ENCODE measurements at regions not wholly inside any gene's neighbourhood (a gene's known extent, or its start where the extent isn't known, plus 50 kb on each side); places are given as distances from the start of the nearest gene placed in this dataset.
A peak's percentile ranks its signal among the peaks of the same experiment; 100 is the strongest.

DNA sequence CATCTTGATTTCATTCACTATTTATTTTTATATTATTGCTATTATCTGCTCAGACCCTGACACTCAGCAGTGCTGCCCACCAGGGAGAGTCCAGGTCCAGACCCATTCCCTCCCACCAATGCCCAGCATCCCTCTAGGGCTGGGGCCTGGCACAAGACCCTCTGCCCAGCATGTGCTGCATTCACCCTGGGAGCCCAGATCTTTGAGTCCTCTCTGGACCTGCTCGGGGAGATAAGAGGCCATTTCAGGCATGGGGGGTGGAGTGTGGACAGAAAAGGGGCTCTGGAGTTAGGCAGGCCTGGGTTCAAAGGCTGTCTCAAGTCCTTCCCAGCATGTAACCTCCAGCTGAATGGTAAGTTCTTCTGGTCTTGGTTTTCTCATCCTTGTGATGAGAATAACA is 209.6 kb downstream of the CYP26B1 start:
- DNase-seq (ENCODE audit: low read depth): no peak

DNA sequence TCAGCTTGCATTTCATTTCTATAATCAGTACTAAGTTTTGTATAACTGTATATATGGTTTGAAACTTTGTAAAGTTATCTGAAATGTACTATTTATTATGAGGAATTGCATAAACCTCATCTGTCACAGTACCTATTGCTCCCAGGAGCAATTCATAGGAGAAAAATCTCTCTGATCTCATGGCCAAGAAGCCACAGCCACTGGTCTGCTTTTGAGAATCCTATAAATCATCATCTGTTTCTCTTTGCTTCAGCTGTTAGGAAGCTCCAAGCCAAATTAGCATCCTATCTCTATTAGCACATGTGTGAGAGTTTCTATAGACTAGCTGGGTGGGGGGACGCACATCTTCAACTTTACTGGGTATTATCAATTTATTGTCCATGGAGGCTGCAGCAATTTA is 210.3 kb downstream of the CYP26B1 start:
- no peak for DNase-seq (ENCODE audit: low read depth)

DNA sequence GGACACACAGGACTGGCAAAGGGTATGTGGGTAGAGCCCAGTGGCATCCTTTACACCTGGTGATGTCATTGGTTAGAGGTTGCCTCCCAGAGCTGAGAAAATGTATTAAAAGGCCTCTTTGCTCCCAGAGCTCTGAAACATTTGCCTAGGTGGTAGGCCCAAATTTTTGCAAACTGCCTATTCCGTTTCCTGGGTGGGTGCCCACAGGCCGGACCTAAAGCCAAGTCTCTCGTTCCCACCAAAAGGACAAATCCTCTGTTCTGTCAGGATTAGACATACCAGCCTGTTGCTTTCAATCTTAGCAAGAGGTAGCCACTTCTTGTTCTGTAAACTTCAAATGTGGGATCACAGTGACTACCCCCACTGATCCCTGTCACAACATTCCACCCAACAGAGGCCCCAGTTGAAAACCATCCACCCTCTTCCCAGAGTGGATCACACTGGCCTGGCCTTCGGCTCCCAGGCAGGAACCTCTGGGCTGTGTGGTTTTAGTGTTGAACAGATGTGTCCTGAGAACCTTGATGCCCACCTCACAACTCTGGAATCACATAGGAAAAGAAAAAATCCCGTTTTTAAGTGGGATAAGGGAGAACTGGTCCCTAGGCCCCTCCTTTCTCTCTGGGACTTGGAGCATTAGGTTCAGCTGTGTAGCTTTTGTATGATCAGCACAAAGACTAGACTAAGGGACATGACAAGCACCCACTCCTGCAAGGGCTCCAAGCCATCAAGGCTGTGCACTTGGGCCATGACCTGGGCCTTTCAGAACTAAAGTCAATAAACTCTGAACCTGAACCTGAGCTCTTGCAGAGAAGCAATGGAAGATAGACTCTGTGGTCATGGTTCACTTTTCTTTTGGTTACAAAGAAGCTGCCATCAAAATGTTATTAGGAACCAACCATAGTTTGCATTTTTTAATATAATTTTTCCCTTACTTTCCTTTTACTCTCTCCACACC is 211.3 kb downstream of the CYP26B1 start:
- DNase-seq (ENCODE audit: low read depth): no peak

DNA sequence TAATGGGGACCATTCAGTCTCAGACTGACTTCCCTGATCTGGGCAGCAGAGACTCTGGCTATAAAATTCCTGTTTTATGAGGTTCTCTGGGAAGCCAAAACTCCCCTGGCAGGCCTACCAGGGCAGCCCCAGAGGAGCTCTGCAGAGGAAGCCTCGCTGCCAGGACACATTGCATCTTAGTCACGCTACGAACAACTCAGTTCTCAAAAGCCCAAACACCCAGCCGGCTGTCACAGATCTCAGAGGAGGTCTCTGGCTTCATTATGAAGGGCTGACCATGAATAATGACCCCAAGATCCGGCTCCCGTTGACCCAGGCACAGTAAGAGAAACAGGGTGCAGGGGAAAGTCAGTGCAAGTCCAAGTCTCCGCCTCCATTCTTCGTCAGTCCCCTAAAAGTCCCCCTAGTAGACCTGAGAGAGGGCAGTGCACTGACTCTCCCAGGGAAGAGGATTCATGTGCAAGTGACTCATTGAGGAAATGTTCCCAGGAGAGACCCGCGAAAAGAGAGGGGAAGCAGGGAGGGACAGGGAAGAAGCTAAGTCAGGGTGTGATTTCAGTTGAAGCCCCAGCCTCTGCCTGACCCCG is 212.3 kb downstream of the CYP26B1 start:
- DNase-seq (ENCODE audit: low read depth): peak; percentile 90

DNA sequence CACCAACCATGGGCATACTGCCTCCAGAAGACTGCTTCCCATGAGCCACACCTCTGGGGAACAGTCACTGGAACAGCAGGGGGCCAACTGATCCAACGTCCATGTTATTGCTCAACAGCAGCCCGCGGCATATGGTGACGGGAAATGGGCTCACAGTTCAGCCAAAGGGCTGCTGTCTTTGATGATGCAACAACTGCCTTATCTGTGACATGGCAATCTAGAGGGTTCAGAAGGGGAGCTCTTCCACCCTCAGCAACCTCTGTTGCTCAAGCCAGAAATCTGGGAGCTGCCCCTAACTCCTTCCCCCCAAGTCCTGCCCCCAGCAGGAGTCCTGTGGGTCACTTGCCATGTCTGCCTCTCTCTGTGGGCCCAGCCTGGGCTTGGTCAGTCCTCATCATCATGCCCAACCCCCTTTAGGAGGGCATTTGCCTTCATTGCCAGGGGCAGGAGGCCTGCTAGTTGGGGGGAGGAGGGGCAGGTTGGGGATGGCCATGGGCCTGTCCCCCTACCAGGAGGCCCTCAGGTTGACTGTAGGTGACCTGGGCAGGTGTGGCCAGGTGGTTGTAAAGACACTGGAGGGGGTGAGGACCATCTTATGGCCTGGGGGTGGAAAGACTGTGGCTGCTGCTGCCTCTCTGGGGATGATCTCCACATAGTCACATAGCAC is 212.9 kb downstream of the CYP26B1 start:
- DNase-seq (ENCODE audit: low read depth): peak; percentile 65

DNA sequence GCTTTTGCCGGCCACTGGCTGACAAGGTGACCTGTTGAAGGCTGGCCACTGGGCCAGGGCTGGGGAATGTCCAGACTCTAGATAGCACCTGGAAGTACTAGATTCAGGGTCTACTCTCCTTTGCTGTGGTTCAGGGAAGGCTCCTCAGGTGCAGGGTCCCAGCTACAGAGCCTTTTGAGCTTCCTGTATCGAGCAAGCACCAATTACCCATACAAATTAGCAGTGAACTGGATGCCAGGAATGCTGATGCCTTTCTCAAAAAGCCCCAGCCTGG is 213.4 kb downstream of the CYP26B1 start:
- DNase-seq (ENCODE audit: low read depth): no peak

DNA sequence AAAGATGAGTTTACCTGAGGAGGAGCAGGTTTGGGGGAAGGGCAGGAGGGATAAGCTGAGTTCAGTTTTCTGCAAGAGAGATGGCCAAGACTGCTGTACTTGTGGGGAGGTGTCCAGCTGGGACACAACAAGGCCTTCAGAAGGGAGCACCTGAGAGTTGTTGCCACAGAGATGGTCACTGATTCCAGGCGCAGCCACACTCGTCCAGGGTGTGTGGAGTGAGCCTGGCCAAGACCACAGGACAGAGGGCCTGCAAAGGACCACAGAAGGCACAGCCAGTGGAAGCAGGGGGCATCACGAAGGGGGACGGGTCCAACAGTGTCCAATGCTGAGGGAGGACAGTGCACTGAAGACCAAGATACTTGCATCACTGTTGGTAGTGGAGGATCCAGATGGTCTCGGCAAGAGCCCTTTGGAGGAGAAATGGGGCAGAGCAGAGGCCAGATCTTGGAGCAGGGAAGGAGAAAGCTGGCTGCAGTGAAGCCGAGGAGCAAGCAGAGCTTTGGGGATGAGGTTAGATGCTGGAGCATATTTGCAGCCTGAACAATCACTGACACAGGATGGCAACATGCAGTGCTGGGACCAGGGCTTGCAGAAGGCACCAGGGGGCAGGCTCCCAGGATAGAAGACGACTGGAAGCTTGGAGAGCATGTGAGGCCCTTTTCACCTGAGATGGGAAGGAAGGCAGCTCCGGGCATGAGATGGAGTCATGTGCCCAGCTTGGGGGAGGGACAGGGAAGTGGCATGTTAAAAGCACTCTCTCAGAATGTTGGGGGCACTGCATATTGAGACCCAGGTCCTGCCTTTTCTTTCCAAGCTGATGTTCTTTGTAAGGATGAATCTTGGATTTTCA is 214.0 kb downstream of the CYP26B1 start:
- DNase-seq (ENCODE audit: low read depth): peak; percentile 67

DNA sequence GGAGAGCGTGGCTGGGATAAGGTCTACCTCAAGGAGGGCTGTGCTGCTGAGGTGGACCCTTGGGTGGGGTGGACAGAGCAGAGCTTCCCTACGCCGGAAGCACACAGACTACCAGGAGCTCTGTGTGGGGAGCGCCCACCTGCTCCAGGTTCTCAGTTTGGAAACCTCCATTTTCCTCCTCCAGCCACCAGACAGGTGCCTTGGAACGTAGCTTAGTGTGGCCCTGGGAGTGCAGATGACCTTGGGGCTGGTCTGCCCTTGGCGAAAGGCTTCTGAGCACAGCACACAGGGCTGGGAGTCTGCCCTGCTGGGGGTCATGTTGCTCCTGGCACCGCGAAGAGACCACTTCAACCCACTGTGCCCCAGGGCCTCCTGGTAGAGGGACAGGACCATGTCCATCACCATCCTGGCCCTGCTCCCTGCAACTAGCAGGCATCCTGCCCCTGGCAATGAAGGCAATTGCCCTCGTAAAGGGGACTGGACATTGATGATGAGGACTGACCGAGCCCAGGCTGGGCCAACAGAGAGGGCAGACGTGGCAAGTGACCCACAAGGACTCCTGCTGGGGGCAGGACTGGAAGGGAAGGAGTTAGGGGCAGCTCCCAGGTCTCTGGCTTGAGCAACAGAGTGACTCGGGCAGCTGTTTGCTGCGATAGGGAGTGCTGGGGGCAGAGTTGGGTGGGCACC is 214.7 kb downstream of the CYP26B1 start:
- DNase-seq (ENCODE audit: low read depth): no peak

DNA sequence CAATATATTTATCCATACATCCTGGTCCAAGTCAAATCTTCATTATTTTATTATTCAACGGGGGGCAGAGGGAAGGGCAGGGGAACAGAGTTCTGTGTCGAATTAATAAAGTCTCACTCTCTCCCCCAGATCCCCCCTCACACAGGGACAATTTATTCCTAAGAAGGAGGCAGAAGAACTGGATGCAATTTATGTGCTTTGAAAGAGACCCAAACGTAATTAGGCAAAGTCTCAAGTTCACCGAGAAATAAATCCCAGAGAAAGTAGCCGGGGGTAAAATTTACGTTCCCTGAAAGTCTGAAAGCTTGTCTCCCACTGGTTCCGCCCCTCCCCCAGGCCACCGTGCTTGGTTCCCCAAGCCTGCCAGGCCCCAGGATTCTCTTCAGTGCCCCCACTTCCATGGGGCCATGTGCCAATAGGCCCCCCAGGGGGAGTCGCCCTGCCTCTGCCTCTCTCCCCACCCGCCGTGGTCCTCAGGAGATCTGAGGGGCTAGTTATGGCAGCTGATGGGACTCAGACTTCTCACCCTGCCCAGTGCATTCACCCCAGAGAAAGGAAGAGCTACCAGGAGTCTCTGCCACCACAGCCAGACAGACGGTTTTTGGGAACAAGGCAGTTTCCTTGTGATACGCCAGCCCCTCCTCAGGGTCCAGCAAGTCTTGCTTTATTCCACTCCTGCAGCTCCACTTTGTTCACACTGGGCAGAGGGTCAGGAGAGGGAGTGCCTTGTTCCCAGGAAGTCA is 215.5 kb downstream of the CYP26B1 start:
- no peak for DNase-seq (ENCODE audit: low read depth)

DNA sequence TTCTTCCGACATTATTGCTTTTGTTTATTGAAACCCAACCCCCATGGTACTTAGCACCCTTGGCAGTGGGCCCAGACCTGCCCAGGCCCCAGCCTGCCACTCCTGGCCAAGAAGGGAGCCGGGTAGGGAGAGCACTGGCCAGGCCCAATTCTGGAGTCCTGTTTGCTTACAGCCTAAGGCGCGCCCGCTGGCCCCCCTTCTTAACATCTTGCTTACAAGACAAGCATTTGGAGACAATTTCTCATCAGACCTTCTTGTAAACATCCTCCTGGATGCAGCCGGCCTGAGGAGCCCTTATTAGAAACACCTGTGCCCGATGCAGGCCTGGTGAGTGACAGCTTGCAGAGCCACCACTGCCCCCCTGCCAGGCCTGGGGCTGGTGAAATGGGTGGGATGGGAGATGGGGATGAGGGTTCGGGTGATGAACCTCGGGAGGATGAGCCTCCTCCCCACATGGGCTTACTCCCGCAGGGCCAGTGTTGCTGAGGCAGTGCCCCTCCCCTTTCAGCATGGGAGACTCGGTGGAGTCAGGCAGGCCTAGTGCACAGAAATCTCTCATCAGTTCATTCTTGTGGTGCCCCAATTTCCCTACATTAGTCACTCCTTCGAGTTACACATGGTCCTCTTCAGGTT is 217.5 kb downstream of the CYP26B1 start:
- DNase-seq (ENCODE audit: low read depth): peak; percentile 67

DNA sequence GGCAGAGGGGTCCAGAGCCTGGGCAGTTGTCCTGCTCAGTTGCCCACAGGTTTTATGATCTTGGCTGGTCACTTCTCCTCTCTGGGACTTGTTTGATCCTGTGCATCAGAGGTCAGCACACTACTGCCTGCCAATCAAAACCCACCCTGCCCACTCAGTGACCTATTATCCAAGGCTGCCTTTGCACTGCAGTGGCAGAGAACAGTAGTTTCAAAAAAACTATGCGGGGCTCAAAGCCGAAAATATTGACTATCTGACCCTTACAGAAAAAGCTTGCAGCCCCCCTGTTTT is 218.2 kb downstream of the CYP26B1 start:
- no peak for DNase-seq (ENCODE audit: low read depth)

DNA sequence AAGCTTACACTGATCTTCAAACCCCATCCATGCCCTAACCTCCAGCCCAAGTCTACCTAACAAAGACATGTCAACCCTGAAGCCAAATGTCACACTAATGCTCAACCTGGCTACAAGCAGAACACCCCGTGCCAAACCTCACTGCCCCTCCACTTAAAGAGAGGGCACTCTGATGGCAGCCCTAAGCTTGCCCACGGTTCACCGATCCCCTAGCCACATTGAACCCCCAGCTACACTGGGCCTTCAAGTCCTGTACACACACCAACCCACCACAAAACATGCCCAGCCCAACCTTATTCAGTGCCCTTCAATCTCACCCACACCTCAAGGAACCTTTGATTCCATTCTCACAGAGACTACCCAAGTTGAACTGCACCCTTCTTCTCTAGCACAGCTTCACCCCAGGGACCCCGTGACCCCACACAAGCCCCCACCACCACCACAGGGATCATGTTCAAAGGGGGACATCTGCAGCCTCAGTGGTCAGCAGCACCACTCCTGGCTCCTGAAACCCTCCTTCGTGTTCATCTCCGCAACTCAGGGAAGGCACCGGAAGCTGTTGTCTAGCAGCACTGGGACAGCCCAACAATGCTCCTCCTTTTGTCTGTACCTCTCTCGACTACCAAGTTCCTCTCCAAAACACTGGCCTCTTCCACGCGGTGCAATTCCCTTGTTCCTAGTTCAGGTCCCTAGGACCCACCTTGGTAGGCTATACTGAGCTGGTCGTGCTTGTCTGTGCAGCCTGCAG is 218.8 kb downstream of the CYP26B1 start:
- DNase-seq (ENCODE audit: low read depth): no peak

DNA sequence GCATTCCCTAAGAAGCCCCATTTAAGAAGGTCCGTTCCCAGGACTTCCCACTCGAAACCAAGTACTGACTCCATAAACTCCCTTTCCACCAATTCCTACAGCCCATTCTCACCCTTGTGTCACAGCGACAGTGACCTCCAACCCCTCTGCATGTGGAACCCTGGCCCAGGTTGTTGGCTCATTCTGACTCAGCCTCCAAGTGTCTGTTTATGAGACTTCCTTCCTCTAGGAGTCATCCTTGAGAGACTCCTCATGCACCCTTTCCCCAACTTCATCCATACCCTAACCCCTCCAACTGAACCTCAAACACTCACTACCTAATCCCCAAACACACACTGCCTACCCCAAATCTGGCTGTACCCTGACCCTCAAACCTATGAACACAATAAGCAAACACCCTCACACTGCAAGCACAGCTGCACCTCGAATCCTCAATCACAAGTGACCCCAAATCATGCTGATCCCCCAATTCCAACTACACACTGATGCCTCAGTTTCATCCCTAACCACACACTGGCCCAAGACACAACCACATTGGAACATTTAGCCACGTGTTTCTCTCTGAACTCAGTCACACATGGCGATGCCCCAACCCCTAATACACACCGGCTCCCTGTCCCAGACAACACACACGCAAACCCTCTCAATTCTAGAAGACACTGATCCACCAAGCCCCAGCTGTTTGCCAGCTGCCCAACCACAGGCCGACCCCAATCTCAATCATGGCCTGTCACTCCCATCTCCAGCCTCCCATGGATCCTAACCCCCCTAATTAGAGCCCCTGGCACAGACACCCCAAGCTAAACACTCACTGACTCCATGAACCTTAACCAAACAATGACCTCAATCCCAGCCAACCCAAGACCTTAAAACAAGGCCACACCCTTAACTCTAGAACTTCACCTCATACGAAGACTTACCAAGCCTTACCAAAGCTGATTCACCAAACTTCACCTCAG is 219.6 kb downstream of the CYP26B1 start:
- no peak for DNase-seq (ENCODE audit: low read depth)

DNA sequence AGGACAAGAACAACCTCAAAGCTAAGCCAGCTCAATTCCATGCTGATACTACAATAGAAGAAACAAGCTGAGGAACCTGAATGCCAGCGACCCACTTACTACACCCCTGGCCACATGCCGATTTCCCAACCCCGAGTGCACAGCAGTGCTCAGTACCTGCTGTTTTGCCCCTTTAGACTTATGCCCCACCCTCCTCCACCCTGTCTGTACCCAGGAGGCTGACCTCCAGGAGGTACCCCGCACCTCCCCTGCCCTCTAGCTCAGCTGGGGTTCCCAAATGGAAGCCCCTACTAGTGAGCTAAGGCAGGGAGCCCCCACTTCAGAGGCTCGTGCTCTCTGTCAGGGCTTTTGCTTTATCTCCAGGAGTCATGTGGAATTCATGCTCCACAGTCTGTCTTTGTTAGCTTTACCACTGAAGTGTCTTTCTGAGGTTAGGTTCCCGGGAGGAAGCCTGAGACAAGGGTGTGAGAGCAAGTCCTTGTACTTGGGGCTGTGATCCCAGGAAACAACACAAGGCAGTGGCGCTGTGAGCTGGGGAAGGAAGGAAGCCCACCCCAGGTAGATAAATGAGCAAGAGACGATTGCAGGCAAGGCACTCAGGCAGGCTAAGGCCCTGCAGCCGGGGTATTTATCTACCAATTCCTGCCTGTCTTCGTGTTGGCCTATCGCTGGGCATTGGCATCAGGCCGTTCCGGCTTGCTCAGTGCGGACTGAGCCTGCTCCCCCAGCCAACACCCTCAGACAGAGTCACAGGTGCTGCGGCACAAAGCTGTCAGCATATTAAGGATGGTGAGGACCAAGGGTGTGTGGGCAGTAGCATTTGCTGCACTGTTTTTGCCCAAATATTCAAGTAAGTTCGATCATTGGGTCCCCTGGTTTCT is 220.5 kb downstream of the CYP26B1 start:
- DNase-seq (ENCODE audit: low read depth): no peak

DNA sequence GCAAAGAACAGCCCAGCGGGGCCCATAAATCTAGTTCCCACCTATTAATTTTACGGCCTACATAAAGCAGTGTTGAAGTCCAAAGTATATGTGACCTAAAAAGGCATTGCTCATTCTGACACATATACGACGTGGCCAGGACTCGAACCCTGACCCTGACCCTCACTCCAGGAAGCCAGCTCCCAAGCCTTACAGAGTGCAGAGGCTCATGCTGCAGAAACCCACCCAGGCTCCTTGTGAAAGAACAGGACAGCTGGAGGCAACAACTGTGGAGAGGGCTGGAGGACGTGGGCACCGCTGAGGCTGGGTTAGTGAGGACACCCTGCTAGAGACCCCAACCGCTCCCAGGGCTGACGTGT is 221.6 kb downstream of the CYP26B1 start:
- no peak for DNase-seq (ENCODE audit: low read depth)

DNA sequence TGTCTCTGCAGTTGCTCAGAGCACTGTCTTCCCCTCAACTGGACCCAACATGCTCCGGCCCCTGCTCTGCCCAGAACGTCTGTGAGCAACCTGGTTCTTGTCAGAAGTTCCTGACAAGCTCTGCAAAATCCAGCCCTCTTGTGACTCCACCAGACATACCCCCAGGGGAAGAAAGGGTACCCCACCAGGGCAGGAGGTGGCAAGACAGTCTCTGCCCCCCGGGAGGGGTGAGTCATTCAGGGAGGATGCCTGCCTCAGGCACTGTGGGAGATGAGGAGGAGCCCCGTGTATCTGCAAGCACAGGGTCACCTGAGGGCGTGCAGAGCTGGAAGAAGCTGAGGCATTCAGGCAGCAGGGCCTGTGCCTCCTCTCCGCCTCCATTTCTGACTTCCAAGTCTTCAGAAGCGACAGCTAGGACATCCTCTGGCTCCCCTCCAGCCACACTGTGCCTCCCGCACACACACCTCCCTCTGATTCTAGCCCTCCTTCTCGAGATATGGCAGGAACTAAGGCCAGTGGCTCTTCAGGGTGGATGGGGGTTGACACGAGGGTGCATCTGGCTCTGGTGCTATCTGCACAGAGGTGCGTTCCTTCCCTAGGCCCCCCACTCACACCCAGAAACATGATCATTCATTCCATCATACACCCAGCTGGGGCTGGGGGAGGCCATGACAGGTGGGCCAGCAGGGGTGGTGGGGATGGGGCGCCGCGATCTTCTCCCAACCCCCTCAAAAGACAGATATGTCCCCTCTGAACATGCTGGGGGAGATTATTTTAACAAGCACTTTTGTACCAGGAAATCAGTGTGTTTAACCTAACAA is 222.2 kb downstream of the CYP26B1 start:
- peak; percentile 94 for DNase-seq (ENCODE audit: low read depth)
